B cell (primary cell): ENCODE measurements at regions not wholly inside any gene's neighbourhood (a gene's known extent, or its start where the extent isn't known, plus 50 kb on each side); places are given as distances from the start of the nearest gene placed in this dataset.

Source experiments
- ATAC-seq: fragments of 200-7000 bp; cut with Tn5 transposase; one replicate; pipeline ENCODE4 v1.10.0; 2021; ENCODE audit warnings: low read depth, mild to moderate bottlenecking, moderate number of reproducible peaks, moderate library complexity
- CTCF ChIA-PET: fragments of 350-600 bp; sonication (Branson Sonifier 250); formaldehyde crosslinking; loops from one replicate; lab custom pipeline; 2021; ENCODE audit warnings: antibody characterized with exemption, inconsistent platforms; lab: Charles Lee
- POLR2A ChIA-PET: fragments of 350-600 bp; sonication (Branson Sonifier 250); formaldehyde crosslinking; loops from one replicate; lab custom pipeline; 2021; ENCODE audit warnings: antibody characterized with exemption; lab: Charles Lee
- DNase-seq: peaks from one replicate; pipeline ENCODE4 v3.0.0; 2013
- H2AFZ ChIP-seq: 2 replicates; pipeline ENCODE4 v1.6.1; 2012; ENCODE audit warnings: mild to moderate bottlenecking, low read depth, low read length; ENCODE audit not compliant: insufficient read depth, poor library complexity, severe bottlenecking
- H3K27ac ChIP-seq, 2 donors: 1 replicate in 1 of 2; 2 replicates in 1 of 2; pipeline ENCODE4 v1.5.1; 2012 to 2013; ENCODE audit warnings: low read length in 2 of 2, mild to moderate bottlenecking in 2 of 2, moderate library complexity in 1 of 2
- H3K27me3 ChIP-seq, 4 experiments: fragments of 200-600 bp in 1 of 4; sonication (generic) in 1 of 4; replicated peaks in 1 of 4; 1 replicate in 2 of 4; 2 replicates in 2 of 4; pipeline versions ENCODE4 v1.6.1 to v1.7.0; 2013 to 2016; ENCODE audit warnings: low read length in 3 of 4, mild to moderate bottlenecking in 2 of 4, mixed read lengths in 1 of 4, moderate library complexity in 1 of 4; ENCODE audit not compliant: insufficient read depth in 4 of 4, control insufficient read depth in 3 of 4; ENCODE audit errors: control extremely low read depth in 1 of 4
- H3K36me3 ChIP-seq, 2 experiments: replicated peaks in 1 of 2; 1 replicate in 1 of 2; 2 replicates in 1 of 2; pipeline versions ENCODE4 v1.6.1 to v1.7.1; 2013; ENCODE audit warnings: low read length in 1 of 2; ENCODE audit not compliant: insufficient read depth in 2 of 2, control insufficient read depth in 1 of 2; ENCODE audit errors: control extremely low read depth in 1 of 2, extremely low read depth in 1 of 2
- H3K4me1 ChIP-seq, 2 donors: fragments of 200-600 bp in 1 of 2; sonication (generic) in 1 of 2; 1 replicate in 1 of 2; 2 replicates in 1 of 2; pipeline versions ENCODE4 v1.5.1 to v1.6.1; 2013 to 2017; ENCODE audit warnings: low read length in 2 of 2; ENCODE audit not compliant: control insufficient read depth in 2 of 2, insufficient read depth in 2 of 2
- H3K4me2 ChIP-seq: replicated peaks from 2 replicates; pipeline ENCODE3; 2012; ENCODE audit warnings: mild to moderate bottlenecking, low read depth, low read length; ENCODE audit not compliant: poor library complexity, severe bottlenecking
- H3K4me3 ChIP-seq, 5 experiments: fragments of 200-600 bp in 1 of 5; sonication (generic) in 1 of 5; 1 replicate in 3 of 5; 2 replicates in 2 of 5; pipeline versions ENCODE4 v1.5.1 to v1.7.0; 2011 to 2016; ENCODE audit warnings: low read length in 4 of 5, mild to moderate bottlenecking in 4 of 5, low read depth in 2 of 5, control low read depth in 1 of 5, moderate library complexity in 1 of 5; ENCODE audit not compliant: insufficient read depth in 1 of 5; ENCODE audit errors: control extremely low read depth in 1 of 5, extremely low read depth in 1 of 5
- H3K79me2 ChIP-seq: fragments of 200-600 bp; sonication (generic); one replicate; pipeline ENCODE4 v1.6.0; 2016; ENCODE audit warnings: low read length; ENCODE audit not compliant: control insufficient read depth, insufficient read depth
- H3K9ac ChIP-seq: fragments of 200-600 bp; sonication (generic); 2 replicates; pipeline ENCODE4 v1.6.1; 2017; ENCODE audit warnings: mild to moderate bottlenecking, low read length, moderate library complexity
- H3K9me3 ChIP-seq, 3 donors: one replicate each; pipeline versions ENCODE4 v1.6.1 to v1.7.1; 2013; ENCODE audit warnings: low read length in 2 of 3; ENCODE audit not compliant: control insufficient read depth in 2 of 3, insufficient read depth in 1 of 3; ENCODE audit errors: control extremely low read depth in 1 of 3
- H4K20me1 ChIP-seq: 2 replicates; pipeline ENCODE4 v1.6.0; 2012; ENCODE audit warnings: mild to moderate bottlenecking, low read length; ENCODE audit not compliant: insufficient read depth, control insufficient read depth, poor library complexity, severe bottlenecking
- H3K27ac Mint-ChIP-seq: one replicate; pipeline ENCODE4 v1.8.0; 2021; ENCODE audit warnings: mixed read lengths
- H3K27me3 Mint-ChIP-seq: one replicate; pipeline ENCODE4 v1.8.0; 2021; ENCODE audit warnings: mixed read lengths
- H3K4me1 Mint-ChIP-seq: one replicate; pipeline ENCODE4 v1.8.0; 2021; ENCODE audit warnings: mixed read lengths
- H3K4me3 Mint-ChIP-seq: one replicate; pipeline ENCODE4 v1.8.0; 2021; ENCODE audit warnings: mixed read lengths
- H3K9me3 Mint-ChIP-seq: one replicate; pipeline ENCODE4 v1.8.0; 2022; ENCODE audit warnings: mixed read lengths; ENCODE audit not compliant: insufficient read depth
- CTCF ChIP-seq: fragments of 200-600 bp; IDR thresholded peaks from one replicate; pipeline ENCODE4 v1.8.0; 2022; ENCODE audit warnings: antibody characterized with exemption, mild to moderate bottlenecking
- EZH2 ChIP-seq: IDR thresholded peaks from 2 replicates; pipeline ENCODE4 v1.6.1; 2012; ENCODE audit warnings: borderline replicate concordance, low read depth, mild to moderate bottlenecking, moderate library complexity, low read length; ENCODE audit not compliant: insufficient read depth, poor library complexity, severe bottlenecking
- WGBS: methylation state at CpG from one replicate; pipeline ENCODE4 v1.1.5; 2013; ENCODE audit warnings: missing lambda C conversion rate; ENCODE audit not compliant: insufficient coverage; 5-methylcytosine and 5-hydroxymethylcytosine counted together
- intact Hi-C: fragments of 100-400 bp; cut with micrococcal nuclease; formaldehyde crosslinking; loops from one replicate; pipeline ENCODE4 v1.10.0; 2022

DNA sequence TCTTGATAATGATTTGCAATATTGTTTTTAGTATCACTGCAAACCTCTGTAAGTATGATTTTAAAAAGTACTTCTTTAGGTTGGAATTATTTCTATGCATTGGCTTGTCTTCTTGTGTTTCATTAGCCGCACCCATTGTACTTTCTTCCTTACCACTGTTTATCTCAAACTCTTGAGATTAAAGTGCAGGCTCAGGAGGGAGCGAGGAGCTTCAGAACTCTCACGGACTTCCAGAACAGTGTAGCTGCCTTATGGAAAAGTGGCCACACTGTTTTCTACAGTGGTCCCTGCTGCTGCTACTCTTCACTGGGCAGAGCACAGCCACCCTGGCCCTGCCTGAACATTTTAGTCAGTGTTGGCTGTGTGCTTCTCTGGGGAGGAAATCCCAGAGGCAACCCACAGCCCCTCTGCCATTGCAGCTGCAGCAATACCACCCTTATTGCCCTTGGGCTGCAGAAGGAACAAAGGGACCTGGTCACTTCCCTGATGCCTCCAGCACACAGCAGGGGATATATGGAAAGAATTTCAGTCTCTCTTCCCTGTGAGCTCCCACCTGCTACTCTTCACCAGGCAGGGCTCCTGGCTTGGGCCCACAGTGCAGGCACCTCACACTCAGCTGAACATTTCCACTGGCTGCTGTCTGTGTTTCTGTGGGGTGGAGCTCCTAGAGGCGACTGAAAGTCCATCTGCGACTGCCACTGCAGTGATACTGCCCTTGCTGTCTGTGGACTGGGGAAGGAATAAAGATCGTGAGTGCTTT lies 91.7 kb upstream of the MAP3K4 start:
- no peak overlapping the region for H3K27ac Mint-ChIP-seq
- H3K9ac ChIP-seq, result no peak overlapping the region
- DNase-seq (no peak), ATAC-seq (no peak)
- H2AFZ ChIP-seq, result no peak overlapping the region
- peaks cover 0 to 2% (median 0%) of the 10 kb centered on the region in 3 donors for H3K9me3 ChIP-seq
- H3K79me2 ChIP-seq, result no peaks in the 10 kb centered on the region
- H3K27ac ChIP-seq, result no peak overlapping the region
- 76% methylated on average over 3 of the region's 6 CpGs for WGBS
- no peaks in the 10 kb centered on the region for H3K4me1 ChIP-seq
- H3K4me1 Mint-ChIP-seq, result no peaks in the 10 kb centered on the region
- no peaks in the 10 kb centered on the region for H3K36me3 ChIP-seq
- no peak overlapping the region for H3K4me3 Mint-ChIP-seq
- no peak overlapping the region for H3K4me3 ChIP-seq
- peaks cover 6% of the 10 kb centered on the region for H3K27me3 Mint-ChIP-seq
- ChIA-PET POLR2A (no interaction called here), CTCF (no interaction called here)
- H3K27me3 ChIP-seq, result no peaks in the 10 kb centered on the region
- H3K9me3 Mint-ChIP-seq, result no peaks in the 10 kb centered on the region
- no peaks in the 10 kb centered on the region for H4K20me1 ChIP-seq
- TF ChIP-seq CTCF, result no peak
- no peak for TF ChIP-seq EZH2
- intact Hi-C loops, result no loop called here
- no peak overlapping the region for H3K4me2 ChIP-seq

- H3K4me3 Mint-ChIP-seq, result no peak overlapping the region
Measured at GRCh38 chr6:160911949-160912348, 79.6 kb upstream of the MAP3K4 start.

More at GRCh38 chr6:160911949-160912348, 79.6 kb upstream of the MAP3K4 start:
- H3K4me3 ChIP-seq, result no peak overlapping the region
- H3K4me1 ChIP-seq, result no peaks in the 10 kb centered on the region
- no peaks in the 10 kb centered on the region for H3K36me3 ChIP-seq
- H3K4me2 ChIP-seq, result no peak overlapping the region
- Mint-ChIP-seq H3K4me1 (no peaks in the 10 kb centered on the region), H3K27me3 (peaks cover 3% of the 10 kb centered on the region), H3K9me3 (peaks cover 2% of the 10 kb centered on the region), H3K27ac (no peak overlapping the region)
- TF ChIP-seq EZH2, result no peak
- no peak for TF ChIP-seq CTCF
- H3K9ac ChIP-seq, result no peak overlapping the region
- no peaks in the 10 kb centered on the region for H3K27me3 ChIP-seq
- ATAC-seq, result no peak
- H4K20me1 ChIP-seq, result no peaks in the 10 kb centered on the region
- H3K79me2 ChIP-seq, result no peaks in the 10 kb centered on the region
- no peak overlapping the region for H3K27ac ChIP-seq
- ChIA-PET CTCF (no interaction called here), POLR2A (no interaction called here)
- H2AFZ ChIP-seq, result no peak overlapping the region
- intact Hi-C loops, result no loop called here
- DNase-seq, result no peak
- WGBS, result 92% methylated on average over 4 of the region's 5 CpGs
- no peaks in the 10 kb centered on the region for H3K9me3 ChIP-seq
